ENCODE measurements at regions not wholly inside any gene's neighbourhood (a gene's known extent, or its start where the extent isn't known, plus 50 kb on each side); places are given as distances from the start of the nearest gene placed in this dataset.

DNA sequence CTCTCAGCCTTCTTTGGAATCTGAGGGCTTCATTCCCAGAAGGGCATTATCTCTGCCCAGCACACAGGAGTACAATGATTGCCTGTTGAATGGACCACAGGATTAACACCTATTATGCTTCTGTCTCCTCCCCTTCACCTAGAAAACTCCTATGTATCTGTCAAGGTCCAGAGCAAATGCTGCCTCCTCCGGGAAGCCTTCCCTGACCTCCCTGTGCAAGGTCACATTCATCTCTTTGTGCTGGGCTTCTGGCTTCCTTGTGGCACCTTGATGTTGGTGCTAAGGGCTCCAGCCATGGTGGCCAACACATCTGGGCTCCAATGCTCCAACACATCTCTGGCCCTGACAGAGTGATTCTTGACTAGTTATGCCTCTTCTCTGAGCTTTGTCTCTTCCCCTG, 49.9 kb upstream of the ATP2B2 start:
- no peak for DNase-seq (ENCODE audit: low read depth, low spot score)

DNA sequence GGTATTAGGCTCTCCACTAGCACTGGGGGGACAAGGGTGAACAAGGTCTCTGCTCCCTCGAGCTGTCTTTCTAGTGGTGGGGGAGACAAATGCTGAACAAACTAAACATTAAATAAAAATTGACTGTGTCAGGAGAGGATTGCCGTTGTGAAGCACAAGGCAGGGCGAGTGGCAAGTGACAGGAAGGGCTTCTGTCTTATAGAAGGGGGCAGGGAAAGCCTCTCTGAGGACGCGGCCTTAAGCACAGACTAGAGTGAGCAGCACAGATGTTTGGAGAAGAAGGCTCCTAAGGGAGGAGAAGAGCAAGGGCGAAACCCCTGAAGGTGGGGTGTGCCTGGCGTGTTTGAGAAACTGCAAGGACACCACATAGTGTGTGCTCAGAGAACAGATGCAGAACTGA, 50.9 kb upstream of the ATP2B2 start:
- no peak for DNase-seq (ENCODE audit: low read depth, low spot score)

GRCh38 chr3:10557250-10557649, 51.9 kb upstream of the ATP2B2 start:
- no peak for DNase-seq (ENCODE audit: low read depth, low spot score)

DNA sequence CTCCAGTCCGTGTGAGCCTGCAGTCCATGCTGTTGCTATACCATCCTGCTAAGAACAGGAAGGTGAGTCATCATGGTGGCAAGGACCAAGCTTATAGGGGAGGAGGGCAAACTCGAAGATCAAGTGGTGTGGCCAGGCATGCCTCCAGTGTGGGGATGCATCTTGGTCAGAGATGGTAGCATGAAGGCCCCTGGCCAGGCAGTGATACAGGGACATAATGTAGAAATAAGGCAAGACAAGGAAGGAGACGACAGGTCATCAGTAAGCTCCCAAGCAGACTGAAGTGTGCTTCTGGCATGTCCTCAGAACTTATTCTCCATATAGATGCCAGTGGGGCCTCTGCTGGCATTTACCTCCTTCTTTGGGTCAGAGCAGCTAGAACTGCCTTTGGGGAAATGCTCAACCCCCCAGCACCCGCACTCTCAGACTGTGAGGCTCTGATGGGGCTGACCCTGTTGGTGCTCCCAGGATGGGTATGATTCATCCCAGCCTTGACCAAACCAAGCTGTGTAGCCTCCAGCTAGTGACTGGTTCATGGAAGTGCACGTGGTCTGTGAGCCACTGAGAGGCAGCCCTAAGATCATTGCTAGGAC, 52.5 kb upstream of the ATP2B2 start:
- no peak for DNase-seq (ENCODE audit: low read depth, low spot score)

DNA sequence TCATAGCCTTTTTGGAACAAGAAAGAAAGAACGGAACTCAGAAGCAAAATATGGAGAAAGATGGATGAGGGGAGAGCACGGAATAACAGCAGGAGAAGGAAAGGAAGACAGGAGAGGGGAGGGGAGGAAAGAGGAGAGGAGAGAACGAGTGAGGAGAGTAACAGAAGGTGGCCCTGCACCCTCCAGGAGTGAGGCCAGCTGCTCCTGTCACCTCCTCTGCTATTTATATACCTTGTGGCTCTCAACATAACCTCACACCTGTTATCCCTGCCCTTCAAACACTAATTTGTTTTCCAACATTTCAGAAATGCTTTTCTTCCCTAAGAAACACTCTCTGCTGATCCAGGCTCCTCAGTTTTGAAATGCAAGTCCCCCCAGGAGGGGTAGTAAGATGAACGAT, 53.4 kb upstream of the ATP2B2 start:
- no peak for DNase-seq (ENCODE audit: low read depth, low spot score)

DNA sequence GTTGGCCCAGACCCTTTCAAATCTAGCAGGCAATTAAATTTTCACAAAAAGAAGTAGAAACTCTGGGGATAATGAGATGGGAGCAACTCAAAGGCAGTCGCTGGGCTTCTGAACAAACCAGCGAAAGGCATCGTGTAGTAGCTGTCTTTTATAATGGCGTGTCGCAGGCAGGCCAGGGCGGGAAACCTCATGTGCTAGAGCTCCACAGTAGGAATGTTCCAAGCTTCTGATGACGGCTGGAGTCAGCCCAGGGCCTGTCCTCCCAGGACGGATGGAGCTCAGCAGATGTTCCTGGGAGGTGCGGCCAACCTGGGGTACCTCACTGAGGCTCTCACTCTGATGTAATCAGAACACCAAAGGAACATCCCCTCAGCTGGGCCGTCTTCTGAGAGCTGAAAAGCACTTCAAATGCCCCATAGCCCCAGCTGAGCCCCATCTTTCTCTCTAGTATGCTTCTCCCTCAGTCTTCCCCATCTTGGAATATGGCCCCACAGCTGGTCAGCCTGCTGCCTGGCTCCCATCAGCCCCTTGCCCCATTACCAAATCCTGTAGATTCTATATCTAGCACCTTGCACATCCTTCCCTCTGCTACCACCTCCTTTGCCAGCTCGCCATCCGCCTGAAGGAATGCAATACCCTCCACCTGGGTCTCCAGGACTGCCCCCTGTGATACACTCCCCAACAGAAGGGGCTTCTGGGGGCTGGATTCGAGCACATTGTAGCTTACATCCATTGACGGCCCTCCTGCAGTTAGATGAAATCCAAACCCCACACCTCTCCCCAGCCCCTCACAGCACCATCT, 54.9 kb upstream of the ATP2B2 start:
- no peak for DNase-seq (ENCODE audit: low read depth, low spot score)

- no peak for DNase-seq (ENCODE audit: low read depth, low spot score)
Measured at GRCh38 chr3:10561162-10561945, 56.0 kb upstream of the ATP2B2 start.

- no peak for DNase-seq (ENCODE audit: low read depth, low spot score)
Measured at GRCh38 chr3:10561946-10562560, 56.7 kb upstream of the ATP2B2 start.

DNA sequence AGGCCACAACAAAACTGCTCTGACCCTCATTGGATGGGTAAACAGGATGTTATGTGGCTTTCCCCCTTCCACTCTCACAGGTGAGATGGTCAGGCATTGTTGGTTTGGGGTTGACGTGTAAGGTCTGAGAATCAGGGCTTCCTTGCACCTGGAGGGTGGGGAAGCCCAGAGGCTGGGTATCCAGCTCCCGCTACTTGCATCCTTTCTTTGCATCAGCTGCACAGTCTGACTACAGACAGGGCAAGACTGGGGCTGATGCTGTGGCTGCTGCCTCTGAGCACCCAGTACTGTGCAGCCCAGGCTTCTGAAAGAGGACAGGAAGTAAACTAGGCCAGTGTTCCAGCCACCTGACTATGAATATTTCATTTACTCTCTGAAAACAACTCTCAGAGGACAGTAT, 58.0 kb upstream of the ATP2B2 start:
- DNase-seq (ENCODE audit: low read depth, low spot score): no peak

DNA sequence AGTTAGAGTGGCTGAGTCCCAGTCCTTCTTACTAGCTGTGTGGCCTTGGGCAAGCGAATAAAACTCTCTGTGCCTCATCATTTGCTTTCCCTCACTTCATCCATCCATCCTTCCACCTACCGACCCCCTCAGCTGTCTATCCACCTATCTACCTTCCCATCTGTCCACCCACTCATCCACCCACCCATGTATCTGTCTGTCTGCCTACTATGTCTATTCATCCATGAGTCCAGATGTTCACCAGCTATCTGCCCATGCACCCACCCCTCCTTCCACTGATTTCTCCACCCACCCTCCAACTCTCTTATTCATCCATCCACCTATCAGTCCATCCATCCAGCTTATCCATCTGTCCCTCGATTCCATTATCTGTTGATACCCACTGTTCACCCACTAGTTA, 60.4 kb upstream of the ATP2B2 start:
- no peak for DNase-seq (ENCODE audit: low read depth, low spot score)

DNA sequence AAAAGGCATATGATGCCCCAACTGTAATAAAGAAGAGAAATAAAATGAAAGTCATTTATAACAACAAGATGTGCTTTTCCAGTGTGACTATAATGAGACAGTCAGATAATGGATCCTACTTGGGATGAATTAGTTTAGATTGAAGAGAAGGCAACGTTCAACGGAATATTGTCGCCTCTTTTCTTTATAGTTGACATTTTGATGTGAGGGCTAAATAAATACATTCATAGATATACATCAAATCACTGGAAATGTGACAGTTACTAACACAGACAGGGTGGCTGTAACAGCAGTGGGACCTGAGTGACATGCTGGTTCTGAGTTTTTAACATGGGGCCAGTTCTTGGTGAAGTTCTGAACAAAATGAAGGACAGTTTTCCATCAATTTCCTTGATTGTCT, 61.1 kb upstream of the ATP2B2 start:
- no peak for DNase-seq (ENCODE audit: low read depth, low spot score)

DNA sequence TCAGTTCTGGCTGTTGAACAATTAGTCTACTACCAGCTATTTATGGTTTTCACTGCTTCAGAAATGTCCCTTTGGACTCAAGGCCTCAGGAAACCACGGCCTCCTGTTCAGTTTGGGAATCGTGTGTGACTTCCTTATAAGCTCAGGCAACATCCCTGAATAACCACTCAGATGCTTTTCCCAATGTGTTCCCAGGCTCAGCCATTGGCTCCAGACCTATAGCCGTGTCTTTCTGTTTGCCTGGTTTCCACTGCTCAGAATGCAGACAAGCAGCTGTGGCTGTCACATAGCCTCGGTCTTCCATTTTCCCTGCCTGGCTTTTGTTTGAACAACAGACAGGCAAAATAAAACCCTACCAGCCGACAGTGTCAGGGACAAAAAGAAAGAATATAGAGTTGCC, 63.2 kb upstream of the ATP2B2 start:
- DNase-seq (ENCODE audit: low read depth, low spot score): no peak

DNA sequence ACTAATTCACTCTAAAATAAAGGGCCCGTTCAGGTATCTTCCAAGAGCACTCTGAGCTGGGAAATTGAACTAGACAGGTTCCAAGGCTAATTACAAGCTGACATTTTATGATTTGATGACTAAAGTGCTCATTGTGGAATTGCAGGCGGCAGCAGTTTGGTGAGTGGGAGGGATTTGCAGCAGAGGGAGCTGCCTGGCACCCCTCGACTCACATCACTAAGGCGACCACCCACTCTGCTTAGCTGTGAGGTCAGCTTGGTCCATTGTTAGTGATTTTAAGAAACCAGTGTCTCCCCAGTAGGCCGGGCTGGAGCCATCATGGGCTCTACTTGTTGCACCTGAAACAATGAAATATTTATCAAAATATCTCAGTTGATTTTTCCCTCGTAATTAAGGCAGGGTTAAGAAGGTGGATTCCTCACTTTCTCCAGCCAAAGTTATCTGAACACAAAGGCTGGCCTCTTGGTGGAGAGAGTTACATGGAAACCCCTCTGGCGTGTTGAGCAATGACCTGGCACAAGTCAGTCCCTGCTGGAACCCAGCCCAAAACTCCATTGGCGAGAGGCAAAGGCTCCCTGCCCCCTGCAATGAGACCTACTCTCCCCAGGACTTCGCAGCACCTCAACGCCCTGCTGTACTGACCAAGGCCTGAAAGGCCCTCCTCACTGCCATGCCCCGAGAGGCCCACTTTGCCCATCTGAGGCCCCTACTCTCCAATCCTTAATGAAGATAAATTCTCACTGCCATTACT, 65.0 kb upstream of the ATP2B2 start:
- no peak for DNase-seq (ENCODE audit: low read depth, low spot score)

- no peak for DNase-seq (ENCODE audit: low read depth, low spot score)
Measured at GRCh38 chr3:10574101-10574620, 68.8 kb upstream of the ATP2B2 start.

DNA sequence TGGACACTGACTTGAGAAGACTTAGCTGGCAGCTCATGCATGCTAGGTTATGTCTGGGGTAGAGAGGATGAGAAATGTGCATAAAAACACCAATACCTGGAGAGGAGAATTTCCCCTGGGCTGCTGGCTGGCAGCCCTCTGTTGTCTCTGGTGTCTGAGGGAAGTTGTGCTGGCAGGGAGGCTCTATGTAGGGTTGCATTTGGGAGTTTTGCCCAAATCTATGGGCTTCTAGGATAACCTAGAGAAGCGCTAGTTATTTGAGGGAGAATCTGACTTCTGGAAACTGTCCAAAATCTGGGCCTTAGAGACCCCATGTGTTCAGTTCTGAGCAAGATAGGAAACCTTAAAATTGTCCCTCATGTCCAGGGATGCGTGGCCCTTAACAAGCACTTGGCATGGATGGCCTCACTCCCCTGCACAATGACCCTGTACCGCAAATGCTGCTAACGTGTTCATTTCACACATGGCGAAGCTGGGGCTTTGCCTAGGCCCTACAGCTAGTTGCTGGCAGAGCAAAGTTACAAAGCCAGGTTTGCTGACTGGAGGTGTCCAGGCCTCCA, 70.3 kb upstream of the ATP2B2 start:
- DNase-seq (ENCODE audit: low read depth, low spot score): no peak

DNA sequence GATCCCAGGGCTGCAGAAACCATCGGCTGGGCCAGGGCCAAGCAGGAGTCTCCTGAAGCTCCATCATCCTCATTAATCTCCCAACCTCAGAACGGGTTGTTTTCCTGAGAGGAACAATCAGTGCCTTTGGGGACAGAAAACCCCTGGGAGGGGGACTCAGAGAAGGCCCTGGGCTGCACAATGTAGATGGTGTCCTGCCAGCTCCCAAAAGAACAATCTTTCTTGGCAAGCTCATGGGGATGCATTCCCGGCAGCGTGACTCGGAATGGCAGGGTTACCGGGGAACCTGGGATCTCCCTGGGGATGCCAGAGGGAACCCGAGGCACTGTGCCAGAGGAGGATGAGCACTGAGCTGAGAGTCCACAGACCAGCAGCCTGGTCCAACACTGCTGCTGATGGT, 72.1 kb upstream of the ATP2B2 start:
- DNase-seq (ENCODE audit: low read depth, low spot score): no peak

DNA sequence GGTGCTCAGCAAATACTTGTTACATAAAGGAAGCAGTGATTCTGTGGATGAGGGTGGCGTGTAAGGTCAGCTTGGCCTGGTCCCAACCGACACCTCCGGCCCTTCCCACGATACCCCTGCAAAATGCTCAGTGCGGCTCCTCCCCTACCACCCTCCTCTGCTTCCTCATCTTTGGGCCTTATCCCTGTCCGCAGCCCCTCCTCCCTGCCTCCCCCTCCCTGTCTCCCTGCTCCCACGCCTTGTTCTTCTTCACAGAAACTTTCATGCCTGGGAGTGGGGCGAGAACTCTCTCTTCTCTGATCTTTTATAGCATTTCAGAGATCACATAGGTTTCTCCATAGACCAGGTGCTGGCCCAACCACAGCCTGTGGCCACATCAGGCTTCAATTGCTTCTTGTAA, 75.0 kb upstream of the ATP2B2 start:
- DNase-seq (ENCODE audit: low read depth, low spot score): no peak

DNA sequence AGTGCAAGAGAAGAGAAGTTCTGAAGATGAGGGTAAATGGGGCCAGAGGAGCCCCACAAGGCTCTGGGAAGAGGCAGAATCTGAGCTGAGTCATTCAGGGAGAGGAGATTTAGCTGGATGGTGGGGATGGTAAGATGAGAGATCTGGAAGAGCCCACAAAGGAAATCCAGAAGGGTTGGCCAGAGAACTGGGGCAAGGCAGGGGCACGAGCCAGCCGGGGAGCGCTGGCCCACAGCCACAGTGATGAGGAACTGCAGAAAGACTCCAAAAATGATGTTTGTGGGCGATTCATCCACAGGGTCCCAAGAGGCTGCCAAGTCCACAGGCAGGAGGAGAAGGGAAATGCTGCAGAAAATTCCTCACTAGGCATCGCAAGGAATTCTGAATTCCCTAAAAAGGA, 75.9 kb upstream of the ATP2B2 start:
- no peak for DNase-seq (ENCODE audit: low read depth, low spot score)

GRCh38 chr3:10581716-10582115, 76.3 kb upstream of the ATP2B2 start:
- no peak for DNase-seq (ENCODE audit: low read depth, low spot score)

GRCh38 chr3:10582733-10583132, 77.3 kb upstream of the ATP2B2 start:
- DNase-seq (ENCODE audit: low read depth, low spot score): no peak

All from brain pericyte (primary cell).